ENCODE measurements at regions not wholly inside any gene's neighbourhood (a gene's known extent, or its start where the extent isn't known, plus 50 kb on each side); places are given as distances from the start of the nearest gene placed in this dataset.

GRCh38 chr2:147589127-147589526 is 255.7 kb upstream of the ACVR2A start:
- Histone ChIP-seq H3K4me1 (no peaks in the 10 kb centered on the region), H3K27me3 (no peaks in the 10 kb centered on the region), H3K4me3 (replicated peaks in 1 of 3) (no peak overlapping the region), H3K27ac (no peak overlapping the region), H3K9me3 (no peaks in the 10 kb centered on the region), H3K36me3 (no peaks in the 10 kb centered on the region)
- 60 to 85% methylated on average over 1 of the region's 1 CpG for WGBS, 2 donors
- no peak for DNase-seq
- intact Hi-C loops (cut with DNase I) = no loop called here
- TF ChIP-seq CTCF (IDR thresholded peaks at IDR 0.05) (no peak), POLR2A (IDR thresholded peaks at IDR 0.05) (no peak)

GRCh38 chr2:147588191-147588590 is 256.6 kb upstream of the ACVR2A start:
- TF ChIP-seq POLR2A (IDR thresholded peaks at IDR 0.05) = no peak
- TF ChIP-seq CTCF (IDR thresholded peaks at IDR 0.05) = no peak
- Histone ChIP-seq H3K4me1 (no peaks in the 10 kb centered on the region), H3K27me3 (no peaks in the 10 kb centered on the region), H3K4me3 (replicated peaks in 1 of 3) (no peak overlapping the region), H3K27ac (no peak overlapping the region), H3K9me3 (no peaks in the 10 kb centered on the region), H3K36me3 (no peaks in the 10 kb centered on the region)
- intact Hi-C loops (cut with DNase I) = no loop called here
- no peak for DNase-seq
- WGBS, 2 donors = 86 to 93% methylated on average over 2 of the region's 2 CpGs

- 77 to 81% methylated on average over 3 of the region's 3 CpGs for WGBS, 2 donors
- H3K27ac ChIP-seq = no peak overlapping the region
- intact Hi-C loops (cut with DNase I) = no loop called here
- DNase-seq = no peak
- H3K4me3 ChIP-seq (replicated peaks in 1 of 3) = no peak overlapping the region
- no peaks in the 10 kb centered on the region for H3K4me1 ChIP-seq
- no peaks in the 10 kb centered on the region for H3K9me3 ChIP-seq
- no peaks in the 10 kb centered on the region for H3K27me3 ChIP-seq
- no peak for TF ChIP-seq CTCF (IDR thresholded peaks at IDR 0.05)
- no peak for TF ChIP-seq POLR2A (IDR thresholded peaks at IDR 0.05)
- H3K36me3 ChIP-seq = no peaks in the 10 kb centered on the region
Measured at GRCh38 chr2:147578529-147578928, 266.3 kb upstream of the ACVR2A start.

- Histone ChIP-seq H3K27ac (no peak overlapping the region), H3K9me3 (no peaks in the 10 kb centered on the region), H3K4me3 (replicated peaks in 1 of 3) (no peak overlapping the region), H3K27me3 (no peaks in the 10 kb centered on the region), H3K36me3 (no peaks in the 10 kb centered on the region), H3K4me1 (no peaks in the 10 kb centered on the region)
- TF ChIP-seq POLR2A (IDR thresholded peaks at IDR 0.05) = no peak
- 95 to 100% methylated on average over 2 of the region's 2 CpGs for WGBS, 2 donors
- intact Hi-C loops (cut with DNase I) = no loop called here
- no peak for DNase-seq
Measured at GRCh38 chr2:147577998-147578380, 266.8 kb upstream of the ACVR2A start.

- no peaks in the 10 kb centered on the region for H3K4me1 ChIP-seq
- no peak overlapping the region for H3K27ac ChIP-seq
- H3K9me3 ChIP-seq = no peaks in the 10 kb centered on the region
- intact Hi-C loops (cut with DNase I) = no loop called here
- TF ChIP-seq CTCF (IDR thresholded peaks at IDR 0.05) = no peak
- TF ChIP-seq POLR2A (IDR thresholded peaks at IDR 0.05) = no peak
- 70 to 80% methylated on average over 8 of the region's 8 CpGs for WGBS, 2 donors
- no peak overlapping the region for H3K4me3 ChIP-seq (replicated peaks in 1 of 3)
- no peak for DNase-seq
- no peaks in the 10 kb centered on the region for H3K36me3 ChIP-seq
- H3K27me3 ChIP-seq = no peaks in the 10 kb centered on the region
Measured at GRCh38 chr2:147577323-147577997, 267.4 kb upstream of the ACVR2A start.
